ENCODE measurements at regions not wholly inside any gene's neighbourhood (a gene's known extent, or its start where the extent isn't known, plus 50 kb on each side); places are given as distances from the start of the nearest gene placed in this dataset.

DNA sequence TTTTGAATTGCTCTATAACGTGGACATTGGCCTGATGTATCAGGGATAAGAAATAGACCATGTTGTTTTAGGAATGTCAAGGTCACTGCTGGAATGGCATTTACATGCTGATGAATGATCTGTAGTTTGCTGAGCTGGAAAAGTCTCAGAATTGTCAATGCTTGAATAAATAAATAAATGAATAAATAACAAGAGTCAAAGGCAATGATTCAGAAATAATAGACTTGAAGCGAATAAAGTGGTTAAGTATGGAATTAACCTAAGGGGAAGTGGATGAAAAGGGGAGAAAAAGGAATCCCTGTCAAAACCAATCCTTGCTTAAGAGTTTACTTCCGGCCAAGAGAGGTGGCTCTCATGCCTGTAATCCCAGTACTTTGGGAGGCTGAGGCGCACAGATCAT, 1620.0 kb downstream of the SUCLG1 start:
- Histone ChIP-seq H3K27me3 (ENCODE audit: low read depth) (no peaks in the 10 kb centered on the region), H3K27ac (no peak overlapping the region), H3K36me3 (no peaks in the 10 kb centered on the region), H3K4me3 (no peak overlapping the region), H3K9me3 (no peaks in the 10 kb centered on the region), H3K4me1 (no peaks in the 10 kb centered on the region)
- TF ChIP-seq, protein P1, sequence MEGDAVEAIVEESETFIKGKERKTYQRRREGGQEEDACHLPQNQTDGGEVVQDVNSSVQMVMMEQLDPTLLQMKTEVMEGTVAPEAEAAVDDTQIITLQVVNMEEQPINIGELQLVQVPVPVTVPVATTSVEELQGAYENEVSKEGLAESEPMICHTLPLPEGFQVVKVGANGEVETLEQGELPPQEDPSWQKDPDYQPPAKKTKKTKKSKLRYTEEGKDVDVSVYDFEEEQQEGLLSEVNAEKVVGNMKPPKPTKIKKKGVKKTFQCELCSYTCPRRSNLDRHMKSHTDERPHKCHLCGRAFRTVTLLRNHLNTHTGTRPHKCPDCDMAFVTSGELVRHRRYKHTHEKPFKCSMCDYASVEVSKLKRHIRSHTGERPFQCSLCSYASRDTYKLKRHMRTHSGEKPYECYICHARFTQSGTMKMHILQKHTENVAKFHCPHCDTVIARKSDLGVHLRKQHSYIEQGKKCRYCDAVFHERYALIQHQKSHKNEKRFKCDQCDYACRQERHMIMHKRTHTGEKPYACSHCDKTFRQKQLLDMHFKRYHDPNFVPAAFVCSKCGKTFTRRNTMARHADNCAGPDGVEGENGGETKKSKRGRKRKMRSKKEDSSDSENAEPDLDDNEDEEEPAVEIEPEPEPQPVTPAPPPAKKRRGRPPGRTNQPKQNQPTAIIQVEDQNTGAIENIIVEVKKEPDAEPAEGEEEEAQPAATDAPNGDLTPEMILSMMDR (IDR thresholded peaks at IDR 0.05), result no peak
- intact Hi-C loops (cut with DNase I), result no loop called here
- no peak for DNase-seq
- no peak for ATAC-seq

GRCh38 chr2:82837588-82838304, 1621.3 kb downstream of the SUCLG1 start:
- Histone ChIP-seq H3K9me3 (no peaks in the 10 kb centered on the region), H3K4me3 (no peak overlapping the region), H3K27me3 (ENCODE audit: low read depth) (no peaks in the 10 kb centered on the region), H3K27ac (no peak overlapping the region), H3K36me3 (no peaks in the 10 kb centered on the region), H3K4me1 (no peaks in the 10 kb centered on the region)
- intact Hi-C loops (cut with DNase I), result no loop called here
- ATAC-seq (no peak), DNase-seq (no peak)
- TF ChIP-seq, protein P1 (IDR thresholded peaks at IDR 0.05), result no peak

DNA sequence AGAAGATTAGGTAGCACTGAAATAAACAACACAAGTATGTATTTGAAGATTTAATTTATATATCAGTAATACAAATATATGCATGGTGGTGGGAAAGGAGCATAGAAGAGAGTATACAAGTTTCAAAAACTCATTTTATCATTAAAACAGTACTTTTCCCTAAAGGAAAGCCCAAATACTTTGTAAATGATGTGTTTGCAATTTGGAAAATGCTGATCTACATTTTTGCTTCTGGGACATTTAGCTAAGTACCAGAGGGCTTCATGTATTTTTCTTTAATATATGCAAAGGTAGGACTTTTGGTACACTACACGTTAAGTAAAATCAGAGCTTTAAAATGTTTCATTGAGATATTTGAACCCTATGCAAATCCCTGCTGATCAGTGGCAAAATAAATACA, 1624.2 kb downstream of the SUCLG1 start:
- Histone ChIP-seq H3K27ac (no peak overlapping the region), H3K36me3 (no peaks in the 10 kb centered on the region), H3K4me3 (no peak overlapping the region), H3K27me3 (ENCODE audit: low read depth) (no peaks in the 10 kb centered on the region), H3K4me1 (no peaks in the 10 kb centered on the region), H3K9me3 (no peaks in the 10 kb centered on the region)
- no peak for ATAC-seq
- intact Hi-C loops (cut with DNase I), result no loop called here
- TF ChIP-seq, protein P1 (IDR thresholded peaks at IDR 0.05), result no peak
- DNase-seq, result no peak

DNA sequence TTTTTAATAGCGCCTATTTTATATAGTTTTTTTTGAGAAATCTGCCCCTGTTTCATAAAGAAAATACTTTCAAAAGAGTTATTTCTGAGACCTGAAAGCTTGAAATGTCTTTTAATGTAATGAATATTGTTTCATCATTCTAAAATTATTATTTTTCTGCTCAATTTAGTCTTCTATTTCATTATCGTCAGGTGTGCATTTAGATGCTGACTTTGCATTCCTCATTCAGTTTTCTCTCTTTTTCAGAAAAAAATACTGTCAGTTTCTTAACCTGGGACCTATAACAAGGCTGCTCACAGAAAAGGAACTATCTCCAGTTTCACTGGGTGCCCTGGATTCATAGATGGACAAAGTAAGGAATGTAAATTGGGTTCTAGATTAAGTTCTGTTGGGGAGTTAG, 1631.7 kb downstream of the SUCLG1 start:
- Histone ChIP-seq H3K4me3 (no peak overlapping the region), H3K27ac (no peak overlapping the region), H3K4me1 (no peaks in the 10 kb centered on the region), H3K27me3 (ENCODE audit: low read depth) (no peaks in the 10 kb centered on the region), H3K9me3 (no peaks in the 10 kb centered on the region), H3K36me3 (no peaks in the 10 kb centered on the region)
- TF ChIP-seq, protein P1 (IDR thresholded peaks at IDR 0.05), result no peak
- no peak for ATAC-seq
- DNase-seq, result no peak
- intact Hi-C loops (cut with DNase I), result no loop called here

DNA sequence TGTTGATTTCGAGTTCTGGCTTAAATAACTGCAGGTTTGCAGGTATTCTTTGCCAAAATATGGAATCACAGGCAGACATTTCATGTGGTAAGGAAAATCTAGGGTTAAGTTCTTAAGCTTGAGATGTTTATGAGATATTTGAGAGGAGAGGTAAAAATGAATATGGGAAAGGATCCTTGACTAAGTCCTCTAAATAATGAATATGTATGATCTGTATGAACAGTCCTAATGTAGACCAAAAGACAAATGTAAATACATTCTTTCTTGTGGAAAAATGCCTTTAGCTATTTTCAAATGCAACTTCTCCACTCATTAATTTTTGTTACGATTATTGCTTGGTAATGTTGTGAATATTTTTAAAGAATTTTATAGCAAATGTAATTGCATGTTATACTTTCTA, 1632.6 kb downstream of the SUCLG1 start:
- TF ChIP-seq, protein P1 (IDR thresholded peaks at IDR 0.05), result no peak
- Histone ChIP-seq H3K9me3 (no peaks in the 10 kb centered on the region), H3K36me3 (no peaks in the 10 kb centered on the region), H3K4me3 (no peak overlapping the region), H3K27me3 (ENCODE audit: low read depth) (no peaks in the 10 kb centered on the region), H3K4me1 (no peaks in the 10 kb centered on the region), H3K27ac (no peak overlapping the region)
- intact Hi-C loops (cut with DNase I), result no loop called here
- ATAC-seq (no peak), DNase-seq (no peak)
